GM19455 (cell line): ENCODE measurements at regions not wholly inside any gene's neighbourhood (a gene's known extent, or its start where the extent isn't known, plus 50 kb on each side); places are given as distances from the start of the nearest gene placed in this dataset.
"Not testable (repeated sequence)": the region's sequence is repeated elsewhere in the genome, so short reads cannot be mapped to it uniquely, and the experiment has no call there.

Experiments
- ATAC-seq: cut with Tn5 transposase; IDR thresholded peaks from one replicate; pipeline ENCODE4 v1.9.1; 2021; ENCODE audit not compliant: unreplicated experiment

DNA sequence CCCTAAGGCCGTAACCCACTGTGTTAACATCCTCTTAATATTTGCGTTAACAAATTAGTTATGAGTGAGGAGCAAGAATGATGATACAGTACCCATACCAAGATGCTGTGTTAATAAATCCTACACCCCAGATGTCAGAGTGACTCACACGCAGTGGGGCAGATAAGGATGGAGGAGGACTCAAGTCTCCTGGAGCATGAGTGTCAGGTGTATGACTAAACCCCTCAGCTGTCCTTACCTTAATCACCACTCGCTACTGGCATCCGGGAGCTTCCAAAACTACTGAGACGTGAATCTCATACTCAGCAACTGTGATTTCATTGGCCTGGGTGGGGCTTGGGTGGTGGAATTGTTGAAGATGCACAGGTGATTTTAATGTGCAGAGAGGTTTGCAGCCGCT lies 131.3 kb upstream of the MTHFD1L start:
- ATAC-seq: no peak

- no peak for ATAC-seq
These were observed 130.1 kb upstream of the MTHFD1L start for GRCh38 chr6:150735341-150735851.

DNA sequence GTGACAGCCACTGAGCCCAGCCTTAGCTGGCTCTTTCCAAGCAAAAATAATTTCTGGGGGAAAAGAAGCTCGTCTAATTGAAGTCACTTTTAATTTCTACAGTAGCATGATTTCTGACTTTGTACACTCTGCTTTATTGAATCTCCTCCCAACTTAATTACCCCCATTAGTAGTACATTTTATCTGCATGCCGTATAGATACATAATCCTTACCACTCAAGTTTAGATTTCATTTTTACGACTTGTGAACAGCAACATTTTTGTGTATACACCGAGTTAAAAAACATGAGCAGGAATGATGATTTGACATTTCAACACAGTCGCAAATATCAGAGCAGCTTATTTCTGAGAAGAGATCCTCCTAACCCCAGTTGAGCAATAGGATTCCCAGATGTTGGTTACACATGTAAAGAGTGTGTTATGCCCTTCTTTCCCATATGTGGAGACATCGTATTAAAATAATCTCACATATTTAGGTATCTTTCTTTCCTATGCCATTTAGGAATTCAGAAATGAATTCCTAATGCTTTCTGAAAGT lies 127.3 kb upstream of the MTHFD1L start:
- no peak for ATAC-seq

DNA sequence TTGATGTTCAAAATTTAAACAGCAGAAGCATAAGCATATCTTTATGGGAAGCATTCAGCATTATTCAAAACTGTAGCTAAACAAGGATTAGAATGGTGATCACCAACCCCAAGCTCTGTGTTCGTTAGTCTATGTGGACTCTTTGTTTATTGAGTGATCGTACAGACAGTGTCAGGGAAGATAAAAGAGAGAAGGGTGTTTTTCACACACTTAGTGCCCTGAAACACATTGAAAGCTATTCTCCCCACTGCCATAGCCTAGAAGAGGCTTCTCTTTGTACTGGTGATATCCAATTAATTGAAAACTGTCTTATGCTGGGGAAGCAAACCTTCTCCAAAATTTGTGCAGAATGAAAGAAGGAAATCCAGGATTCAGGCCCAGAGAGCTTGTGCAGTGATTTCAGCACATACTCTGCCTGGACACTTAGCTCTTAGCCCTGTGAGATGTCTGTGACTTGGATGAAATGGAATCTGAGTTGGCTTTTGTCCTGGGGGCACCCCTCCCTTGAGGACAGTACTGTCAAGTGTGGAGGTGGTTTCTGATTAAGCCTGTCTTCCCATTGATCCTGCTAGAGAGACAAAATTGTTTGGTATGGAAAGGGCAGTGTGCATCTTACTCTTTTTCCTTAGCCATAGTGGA lies 125.7 kb upstream of the MTHFD1L start:
- ATAC-seq: no peak

DNA sequence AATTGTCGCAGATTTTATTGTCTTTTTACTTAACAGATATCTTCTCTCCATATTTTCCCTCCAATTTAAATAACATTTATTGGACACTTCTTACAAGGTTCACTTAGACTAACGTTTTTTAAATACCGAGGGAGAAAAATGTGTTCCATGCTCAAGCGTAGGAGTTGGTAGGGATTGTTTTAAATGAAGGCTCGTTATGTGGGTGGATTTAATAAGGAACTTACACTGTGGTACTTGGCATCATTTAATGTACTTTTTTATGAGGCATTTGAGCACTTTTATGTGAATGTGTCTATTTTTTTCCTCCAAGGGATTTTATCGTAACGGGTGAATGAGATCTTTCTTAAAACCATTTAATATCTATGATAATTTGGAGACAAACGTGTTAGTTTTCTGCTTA lies 125.0 kb upstream of the MTHFD1L start:
- no peak for ATAC-seq

GRCh38 chr6:150741633-150742200 lies 123.8 kb upstream of the MTHFD1L start:
- ATAC-seq: no peak

- no peak for ATAC-seq
These were observed 120.8 kb upstream of the MTHFD1L start for GRCh38 chr6:150744522-150745260.

- ATAC-seq: no peak
These were observed 119.6 kb upstream of the MTHFD1L start for GRCh38 chr6:150745896-150746295.

DNA sequence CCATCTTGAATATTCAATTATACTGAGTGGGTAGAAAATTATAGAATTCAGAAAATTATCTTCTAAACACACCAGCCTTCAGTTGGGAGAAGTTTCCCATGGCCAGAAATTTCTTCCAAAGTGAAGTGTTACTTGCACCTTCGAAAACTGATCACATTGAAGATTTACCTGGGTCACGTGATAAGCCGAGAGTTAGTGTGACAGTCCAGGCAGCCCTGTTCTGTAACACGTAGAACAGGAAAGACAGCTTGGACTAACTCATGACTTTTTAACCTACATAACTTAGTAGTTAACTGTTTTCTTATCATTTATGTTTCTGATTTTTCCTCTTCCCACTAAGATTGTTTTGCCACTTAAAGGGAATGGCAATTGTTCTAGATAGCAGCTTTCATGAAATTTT lies 118.3 kb upstream of the MTHFD1L start:
- ATAC-seq: no peak

GRCh38 chr6:150749091-150749670 lies 116.3 kb upstream of the MTHFD1L start:
- no peak for ATAC-seq

GRCh38 chr6:150751296-150751695 lies 114.2 kb upstream of the MTHFD1L start:
- ATAC-seq: no peak

GRCh38 chr6:150752409-150752808 lies 113.1 kb upstream of the MTHFD1L start:
- ATAC-seq: no peak

- no peak for ATAC-seq
These were observed 112.0 kb upstream of the MTHFD1L start for GRCh38 chr6:150753371-150754064.

- no peak for ATAC-seq
These were observed 110.5 kb upstream of the MTHFD1L start for GRCh38 chr6:150755042-150755441.

GRCh38 chr6:150755524-150755923 lies 110.0 kb upstream of the MTHFD1L start:
- no peak for ATAC-seq

- ATAC-seq: no peak
These were observed 109.3 kb upstream of the MTHFD1L start for GRCh38 chr6:150756173-150756572.

- ATAC-seq: not testable (repeated sequence)
These were observed 107.7 kb upstream of the MTHFD1L start for GRCh38 chr6:150757807-150758206.

- ATAC-seq: no peak
These were observed 106.0 kb upstream of the MTHFD1L start for GRCh38 chr6:150759483-150759882.

DNA sequence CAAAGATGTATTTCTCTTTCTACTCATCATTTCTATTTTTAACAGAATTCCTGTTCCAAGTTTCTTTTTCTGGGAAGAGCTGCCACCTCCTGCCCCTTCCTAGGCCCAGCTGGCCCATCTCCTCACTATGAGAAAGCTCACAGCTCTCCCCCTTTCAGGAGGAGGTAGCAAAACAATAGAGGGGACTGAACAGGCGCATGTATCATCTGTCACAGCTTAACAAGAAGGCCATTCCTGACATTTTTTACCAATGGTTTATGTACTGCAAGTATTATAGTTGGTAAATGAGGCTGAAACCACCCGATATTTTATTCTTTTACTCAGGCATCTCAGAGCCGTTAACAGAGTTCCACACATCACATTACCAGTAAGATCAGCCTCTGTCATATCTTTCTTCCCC lies 103.7 kb upstream of the MTHFD1L start:
- ATAC-seq: no peak

- no peak for ATAC-seq
These were observed 101.0 kb upstream of the MTHFD1L start for GRCh38 chr6:150764334-150765066.
